IMR-90 (cell line): ENCODE measurements at regions not wholly inside any gene's neighbourhood (a gene's known extent, or its start where the extent isn't known, plus 50 kb on each side); places are given as distances from the start of the nearest gene placed in this dataset.

Experiments
- BHLHE40 ChIP-seq: fragments of 150-350 bp; IDR thresholded peaks from 2 replicates; pipeline ENCODE4 v1.6.1; 2016; ENCODE audit warnings: mild to moderate bottlenecking, low read depth, low read length
- FOS ChIP-seq: fragments of 150-350 bp; IDR thresholded peaks from 2 replicates; pipeline ENCODE4 v1.6.1; 2016; ENCODE audit warnings: low read depth, low read length
- MAFK ChIP-seq: IDR thresholded peaks from 2 replicates; pipeline ENCODE4 v1.6.1; 2012; ENCODE audit warnings: low read depth, low read length, improper control_type of control experiment
- MAZ ChIP-seq: IDR thresholded peaks from 2 replicates; pipeline ENCODE4 v1.6.1; 2012; ENCODE audit warnings: low read depth, mild to moderate bottlenecking, low read length, improper control_type of control experiment, moderate library complexity, borderline replicate concordance
- POLR2A ChIP-seq: IDR thresholded peaks from 2 replicates; pipeline ENCODE4 v1.6.1; 2012; ENCODE audit warnings: mild to moderate bottlenecking, low read depth, low read length
- RAD21 ChIP-seq: IDR thresholded peaks from 2 replicates; pipeline ENCODE4 v1.6.1; 2012; ENCODE audit warnings: low read length, improper control_type of control experiment
- RCOR1 ChIP-seq: IDR thresholded peaks from 2 replicates; pipeline ENCODE4 v1.6.1; 2012; ENCODE audit warnings: mild to moderate bottlenecking, low read length, improper control_type of control experiment; ENCODE audit not compliant: insufficient replicate concordance
- RFX5 ChIP-seq: IDR thresholded peaks from 2 replicates; pipeline ENCODE4 v1.8.0; 2012; ENCODE audit warnings: low read depth, mild to moderate bottlenecking, low read length, moderate library complexity
- SMC3 ChIP-seq: fragments of 150-350 bp; IDR thresholded peaks from 2 replicates; pipeline ENCODE4 v1.6.1; 2016; ENCODE audit warnings: low read depth, mild to moderate bottlenecking, antibody characterized with exemption, low read length, moderate library complexity
- TF ChIP-seq, protein P1 (sequence below): conservative IDR thresholded peaks from 2 replicates; pipeline ENCODE4 v1.5.1; 2012; ENCODE audit warnings: mild to moderate bottlenecking, low read depth, low read length, improper control_type of control experiment
- TF ChIP-seq, protein P2 (sequence below): fragments of 150-350 bp; IDR thresholded peaks from 2 replicates; pipeline ENCODE4 v1.6.1; 2017; ENCODE audit warnings: mild to moderate bottlenecking, antibody characterized with exemption, low read length, low read depth

- TF ChIP-seq, protein P1, sequence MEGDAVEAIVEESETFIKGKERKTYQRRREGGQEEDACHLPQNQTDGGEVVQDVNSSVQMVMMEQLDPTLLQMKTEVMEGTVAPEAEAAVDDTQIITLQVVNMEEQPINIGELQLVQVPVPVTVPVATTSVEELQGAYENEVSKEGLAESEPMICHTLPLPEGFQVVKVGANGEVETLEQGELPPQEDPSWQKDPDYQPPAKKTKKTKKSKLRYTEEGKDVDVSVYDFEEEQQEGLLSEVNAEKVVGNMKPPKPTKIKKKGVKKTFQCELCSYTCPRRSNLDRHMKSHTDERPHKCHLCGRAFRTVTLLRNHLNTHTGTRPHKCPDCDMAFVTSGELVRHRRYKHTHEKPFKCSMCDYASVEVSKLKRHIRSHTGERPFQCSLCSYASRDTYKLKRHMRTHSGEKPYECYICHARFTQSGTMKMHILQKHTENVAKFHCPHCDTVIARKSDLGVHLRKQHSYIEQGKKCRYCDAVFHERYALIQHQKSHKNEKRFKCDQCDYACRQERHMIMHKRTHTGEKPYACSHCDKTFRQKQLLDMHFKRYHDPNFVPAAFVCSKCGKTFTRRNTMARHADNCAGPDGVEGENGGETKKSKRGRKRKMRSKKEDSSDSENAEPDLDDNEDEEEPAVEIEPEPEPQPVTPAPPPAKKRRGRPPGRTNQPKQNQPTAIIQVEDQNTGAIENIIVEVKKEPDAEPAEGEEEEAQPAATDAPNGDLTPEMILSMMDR, result no peak
- TF ChIP-seq FOS (no peak), MAZ (no peak), POLR2A (no peak), MAFK (no peak), RFX5 (no peak), BHLHE40 (no peak), SMC3 (no peak), RCOR1 (no peak), RAD21 (no peak)
- TF ChIP-seq, protein P2, sequence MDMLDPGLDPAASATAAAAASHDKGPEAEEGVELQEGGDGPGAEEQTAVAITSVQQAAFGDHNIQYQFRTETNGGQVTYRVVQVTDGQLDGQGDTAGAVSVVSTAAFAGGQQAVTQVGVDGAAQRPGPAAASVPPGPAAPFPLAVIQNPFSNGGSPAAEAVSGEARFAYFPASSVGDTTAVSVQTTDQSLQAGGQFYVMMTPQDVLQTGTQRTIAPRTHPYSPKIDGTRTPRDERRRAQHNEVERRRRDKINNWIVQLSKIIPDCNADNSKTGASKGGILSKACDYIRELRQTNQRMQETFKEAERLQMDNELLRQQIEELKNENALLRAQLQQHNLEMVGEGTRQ, result no peak
These were observed 60.6 kb upstream of the NTM start for GRCh38 chr11:131309776-131310175.
